SH-SY5Y (cell line): ENCODE measurements at regions not wholly inside any gene's neighbourhood (a gene's known extent, or its start where the extent isn't known, plus 50 kb on each side); places are given as distances from the start of the nearest gene placed in this dataset.

ENCODE experiments used
- GATA2 ChIP-seq: IDR thresholded peaks from 2 replicates; pipeline ENCODE4 v1.6.1; 2011; ENCODE audit warnings: mild to moderate bottlenecking, low read depth, low read length
- GATA3 ChIP-seq: IDR thresholded peaks from 2 replicates; pipeline ENCODE4 v1.6.1; 2011; ENCODE audit warnings: low read depth, mild to moderate bottlenecking, low read length, moderate library complexity

DNA sequence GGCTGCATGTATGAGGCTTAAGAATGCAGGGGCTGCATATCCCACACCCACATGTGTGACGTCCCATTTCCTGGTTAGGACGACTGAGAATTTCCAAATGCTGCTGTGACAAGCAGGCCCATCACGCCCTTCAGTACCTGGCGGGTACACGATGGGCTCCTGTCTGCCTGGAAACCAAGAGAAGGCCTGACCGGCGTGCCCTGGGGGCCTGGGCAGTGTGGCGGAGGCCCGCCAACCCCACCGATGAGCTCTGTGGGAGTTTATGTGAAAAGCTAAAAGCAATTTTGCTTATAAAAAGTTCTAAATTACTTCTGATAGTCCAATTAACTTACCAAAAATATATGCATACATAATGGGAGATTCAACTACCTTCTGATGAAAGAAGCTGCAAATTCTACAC lies 837.3 kb downstream of the GALR1 start:
- TF ChIP-seq GATA2: no peak
- no peak for TF ChIP-seq GATA3

DNA sequence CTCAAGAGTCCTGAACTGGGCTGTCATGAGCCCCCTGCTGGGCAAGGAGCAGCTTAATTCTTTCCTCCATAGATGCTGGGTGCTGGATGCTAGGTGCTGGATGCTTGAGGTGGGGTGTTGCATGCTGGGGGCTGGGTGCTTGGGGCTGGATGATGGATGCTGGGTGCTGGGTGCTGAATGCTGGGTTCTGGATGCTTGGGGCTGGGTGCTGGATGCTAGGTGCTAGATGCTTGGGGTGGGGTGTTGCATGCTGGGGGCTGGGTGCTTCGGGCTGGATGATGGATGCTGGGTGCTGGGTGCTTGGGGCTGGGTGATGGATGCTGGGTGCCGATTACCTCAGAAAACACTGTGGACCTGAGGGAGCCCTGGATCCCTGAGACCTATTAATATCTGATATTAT lies 837.7 kb downstream of the GALR1 start:
- TF ChIP-seq GATA3: no peak
- no peak for TF ChIP-seq GATA2

DNA sequence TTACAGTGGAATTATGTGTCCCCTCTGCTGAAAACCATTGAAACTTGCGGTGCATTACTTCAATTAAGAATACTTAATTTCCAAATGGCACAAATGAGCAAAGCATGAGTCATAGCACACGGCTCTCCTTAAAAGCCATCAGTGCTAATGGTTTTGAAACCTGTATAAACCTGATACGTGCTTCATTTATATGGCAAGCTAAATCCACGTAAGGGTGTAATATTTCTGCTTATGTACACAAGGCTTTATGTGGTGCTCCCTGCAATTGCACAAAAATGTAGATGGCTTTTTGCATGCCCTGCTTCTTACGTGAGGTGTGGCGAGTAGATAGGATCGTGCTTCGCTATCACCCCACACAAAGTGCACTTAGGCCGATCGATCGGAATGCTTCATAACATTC lies 840.9 kb downstream of the GALR1 start:
- TF ChIP-seq GATA2: no peak
- TF ChIP-seq GATA3: no peak

DNA sequence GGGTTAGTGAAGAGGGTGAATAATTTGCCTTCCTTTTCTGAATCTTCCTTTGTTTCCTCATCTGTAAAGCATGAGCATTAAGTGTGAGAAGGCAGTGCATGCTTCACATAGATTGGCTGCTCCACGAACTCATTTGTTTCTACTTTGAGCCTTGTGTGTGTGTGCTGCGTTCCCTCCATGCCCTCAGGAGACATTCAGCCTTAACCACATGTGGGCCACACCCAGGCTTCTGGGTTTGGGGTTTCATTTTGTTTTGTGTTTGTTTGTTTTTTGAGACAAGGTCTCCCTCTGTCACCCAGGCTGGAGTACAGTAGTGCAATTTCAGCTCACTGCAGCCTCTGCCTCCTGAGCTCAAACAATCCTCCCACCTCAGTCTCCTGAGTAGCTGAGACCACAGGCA lies 843.3 kb downstream of the GALR1 start:
- TF ChIP-seq GATA3 (no peak), GATA2 (no peak)

DNA sequence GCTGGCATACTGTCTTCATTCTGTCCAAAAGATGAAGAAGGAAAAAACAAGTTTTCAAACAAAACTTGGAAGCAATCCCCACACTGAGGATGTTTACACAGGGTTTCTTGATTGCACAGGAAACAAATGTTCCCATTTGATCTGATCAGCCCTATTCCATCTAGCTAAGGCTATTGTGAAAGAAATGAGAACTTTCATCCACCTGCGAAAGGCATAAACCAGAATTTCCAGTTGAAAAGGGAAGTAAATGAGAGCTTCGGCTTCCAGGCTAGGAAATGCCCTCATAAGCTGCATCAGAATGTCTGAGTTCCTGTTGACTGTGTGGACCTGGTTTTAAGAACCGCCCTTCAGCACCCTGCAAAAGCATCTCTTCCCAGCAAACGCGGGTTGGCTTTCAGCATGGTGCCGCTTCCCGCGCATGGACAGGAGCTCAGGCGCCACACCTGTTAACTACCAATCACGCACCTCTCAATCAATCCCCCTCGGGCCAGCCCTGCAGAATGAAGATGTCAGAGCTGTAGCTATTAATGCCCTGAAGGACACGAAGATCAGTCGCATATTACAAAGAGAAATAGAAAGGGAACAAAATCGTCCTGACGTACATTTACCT lies 850.4 kb downstream of the GALR1 start:
- no peak for TF ChIP-seq GATA2
- TF ChIP-seq GATA3: no peak

DNA sequence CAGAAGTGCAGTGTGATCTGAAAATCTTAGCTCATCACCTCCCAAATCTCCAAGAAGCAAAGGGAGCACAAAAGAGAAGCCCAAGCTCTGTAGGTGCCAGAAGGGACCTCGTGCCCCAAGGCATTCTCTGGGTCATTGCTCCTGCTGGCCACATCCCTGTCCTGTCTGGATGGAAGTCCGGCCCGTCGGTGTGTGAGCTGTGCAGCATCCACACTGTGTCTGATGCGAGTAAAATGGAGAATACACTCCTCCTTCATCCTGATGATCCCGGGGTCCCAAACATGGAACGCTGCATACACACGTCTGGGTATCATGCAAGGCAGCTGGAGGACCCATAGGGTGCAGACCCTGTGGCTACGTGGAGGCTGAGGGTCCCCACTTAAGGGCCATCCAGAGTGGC lies 851.4 kb downstream of the GALR1 start:
- TF ChIP-seq GATA2: no peak
- no peak for TF ChIP-seq GATA3

DNA sequence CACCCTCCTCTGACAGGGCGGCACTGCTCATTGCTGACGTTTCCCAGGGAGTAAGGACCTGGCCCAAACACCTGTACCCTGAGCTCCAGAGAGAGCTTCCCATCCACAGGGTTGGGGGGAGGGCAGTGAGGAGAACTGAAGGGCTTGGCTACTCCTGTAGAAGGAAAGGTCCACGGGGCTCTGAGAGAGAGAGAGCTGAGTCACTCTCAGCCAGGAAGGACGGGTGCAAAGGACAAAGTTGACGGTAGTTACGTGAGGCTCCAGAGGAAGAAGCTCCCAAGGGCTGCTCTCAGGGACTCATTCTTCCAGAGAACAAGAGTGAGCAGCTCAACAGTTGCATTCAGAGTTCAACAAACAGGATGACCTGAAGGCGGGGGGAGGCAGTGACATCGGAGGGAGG lies 852.5 kb downstream of the GALR1 start:
- TF ChIP-seq GATA2 (no peak), GATA3 (no peak)

DNA sequence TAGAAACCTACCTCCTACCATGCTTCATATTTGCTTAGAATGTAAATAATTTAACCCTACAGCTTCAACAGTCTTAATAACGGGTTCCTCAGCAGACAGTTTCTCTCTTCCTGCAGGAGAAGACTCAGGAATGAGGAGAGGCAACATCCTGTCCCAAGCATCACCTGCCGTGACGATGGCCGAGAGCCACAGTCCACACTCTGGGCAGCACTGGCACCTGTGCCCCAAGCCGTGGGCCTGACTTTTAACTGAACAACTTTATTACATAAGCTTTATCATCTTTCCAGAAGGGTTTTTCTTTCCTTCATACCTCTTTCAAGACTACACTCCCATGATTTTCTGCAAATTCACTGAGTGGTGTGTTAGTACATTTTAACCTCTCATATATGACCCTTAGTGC lies 856.0 kb downstream of the GALR1 start:
- TF ChIP-seq GATA3: no peak
- TF ChIP-seq GATA2: no peak

DNA sequence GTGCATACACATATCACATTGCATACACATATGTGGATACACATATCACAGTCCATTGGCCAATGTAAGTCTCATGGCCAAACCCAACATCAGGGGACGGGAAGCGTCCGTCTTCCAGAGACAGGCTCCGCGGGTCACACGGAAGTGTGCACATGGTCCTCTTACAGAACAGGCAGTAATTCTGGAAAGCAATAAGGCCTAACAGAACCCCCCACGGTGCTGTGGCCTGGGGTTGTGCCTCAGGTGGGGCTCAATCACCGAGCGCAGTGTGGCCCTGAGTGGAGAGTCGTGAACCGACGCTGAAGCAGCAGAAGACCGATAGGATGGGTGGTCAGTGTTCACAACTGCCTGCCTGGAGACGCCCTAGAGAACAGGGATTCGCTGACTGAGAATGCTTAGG lies 857.3 kb downstream of the GALR1 start:
- no peak for TF ChIP-seq GATA3
- TF ChIP-seq GATA2: no peak

DNA sequence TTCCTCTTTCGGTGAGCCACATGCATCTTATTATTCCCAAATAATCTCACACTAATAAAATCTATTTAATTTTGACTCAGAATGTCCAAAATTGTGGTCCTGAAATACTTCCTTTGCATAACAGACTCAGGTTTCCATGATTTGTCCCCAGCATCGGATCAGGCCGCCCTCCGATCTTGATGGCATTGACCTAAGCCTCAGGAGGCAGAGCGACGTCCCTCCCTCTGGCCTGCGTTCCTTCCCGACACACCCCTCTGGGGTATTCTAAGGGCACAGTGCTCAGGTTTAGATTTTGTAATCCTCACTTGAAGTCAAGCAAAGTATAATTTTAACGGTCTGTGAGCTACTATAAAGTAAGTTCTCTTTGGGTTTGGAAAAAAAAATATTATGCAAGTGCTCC lies 857.7 kb downstream of the GALR1 start:
- no peak for TF ChIP-seq GATA2
- no peak for TF ChIP-seq GATA3

DNA sequence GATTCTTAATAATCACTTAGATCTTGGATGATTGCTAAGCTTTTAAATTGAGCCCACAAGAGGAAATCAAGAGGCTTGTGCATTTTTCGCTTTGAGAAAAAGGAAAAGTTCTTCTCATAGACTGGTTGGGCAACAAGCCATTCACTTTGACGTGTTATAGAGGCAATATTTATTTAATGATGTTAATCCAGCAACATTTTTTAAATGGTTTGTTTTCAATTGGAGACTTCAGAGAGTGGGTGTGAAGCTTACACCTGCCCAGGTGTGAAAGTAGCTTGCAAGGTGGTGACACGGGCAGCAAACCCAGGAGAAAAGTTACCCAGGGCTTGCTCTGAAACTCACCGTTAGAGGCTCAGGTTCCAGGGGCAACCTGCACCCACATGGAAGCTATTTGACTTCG lies 858.9 kb downstream of the GALR1 start:
- TF ChIP-seq GATA3 (no peak), GATA2 (no peak)

DNA sequence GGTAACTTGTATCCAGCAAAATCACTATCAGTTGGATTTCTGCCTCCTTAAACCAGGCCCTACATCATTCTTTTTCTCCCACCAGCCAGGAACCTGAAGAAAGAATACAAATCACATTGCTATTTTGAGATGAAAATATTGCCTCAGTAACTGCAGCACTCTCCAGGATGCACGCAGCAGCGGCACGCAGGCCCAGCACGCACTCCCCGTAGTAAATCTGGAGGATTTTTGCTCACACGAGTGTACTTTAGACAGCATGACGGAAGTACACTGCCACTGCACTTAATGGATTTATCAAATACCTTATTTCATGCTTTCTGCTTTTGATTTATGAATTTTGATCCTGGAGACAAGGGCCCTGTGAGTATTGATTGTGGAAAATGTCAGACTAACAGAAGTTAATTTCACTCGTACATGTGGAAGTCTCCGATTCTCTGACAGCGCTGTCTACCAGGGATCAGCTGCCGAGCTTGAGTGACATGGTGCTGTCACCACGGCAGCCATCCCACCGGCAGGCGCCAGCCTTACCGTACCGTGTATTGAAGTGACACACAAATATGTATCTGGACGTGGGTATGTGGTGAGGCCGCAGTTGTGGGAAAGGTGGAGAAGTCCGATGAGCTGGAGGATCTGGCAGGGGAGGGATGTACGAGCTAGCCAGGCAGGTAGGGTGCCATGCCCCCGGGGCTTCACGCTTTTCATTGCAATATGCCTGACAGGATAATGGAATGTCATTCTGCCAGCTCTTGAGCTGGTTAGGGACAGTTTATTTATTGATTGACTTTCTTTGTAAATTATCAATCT lies 863.7 kb downstream of the GALR1 start:
- TF ChIP-seq GATA2 (no peak), GATA3 (no peak)

DNA sequence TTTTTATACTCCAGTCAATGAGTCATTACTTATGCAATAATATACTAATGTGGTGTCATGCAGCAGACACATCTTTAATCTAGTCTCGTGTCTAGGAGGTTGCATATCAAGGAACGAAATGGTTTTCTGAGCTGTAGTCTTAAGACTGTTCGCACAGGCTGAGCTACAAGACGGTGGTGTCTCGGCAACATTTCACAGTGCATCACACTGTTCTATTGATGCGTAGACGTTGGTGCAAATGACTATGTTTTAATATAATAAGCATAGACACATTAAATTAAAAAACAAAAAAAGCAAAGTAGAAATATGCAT lies 864.2 kb downstream of the GALR1 start:
- TF ChIP-seq GATA3: no peak
- TF ChIP-seq GATA2: no peak

DNA sequence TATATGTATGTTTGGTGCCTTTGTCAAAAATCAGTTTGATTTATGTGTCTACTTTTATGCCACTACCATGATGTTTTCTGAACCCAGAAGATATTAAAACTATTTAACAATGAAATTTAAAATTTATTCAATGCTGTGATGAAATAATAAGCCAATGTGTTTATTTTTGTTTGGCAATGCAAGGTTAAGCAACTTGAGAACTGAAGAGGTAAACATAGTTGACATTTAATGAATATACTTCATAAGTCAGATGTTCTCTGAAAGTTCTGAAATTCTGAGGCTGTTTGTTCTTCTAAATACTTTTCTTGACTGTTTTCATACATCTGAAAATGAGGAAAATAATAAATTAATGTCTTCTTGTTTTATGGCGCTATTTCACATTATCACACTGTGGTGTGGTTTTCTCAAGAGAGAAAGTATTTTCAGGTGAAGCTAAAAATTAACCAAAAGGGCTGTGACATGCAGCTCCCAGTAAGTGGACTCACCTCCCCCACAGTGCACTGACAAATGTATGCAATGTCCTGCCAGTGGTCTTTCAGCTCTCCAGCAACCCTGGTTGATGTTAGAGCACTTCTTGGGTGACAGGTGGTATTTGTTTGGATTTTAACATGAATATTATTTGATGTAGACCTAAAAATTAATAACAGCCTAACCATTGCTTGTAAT lies 863.6 kb upstream of the SALL3 start:
- TF ChIP-seq GATA2 (no peak), GATA3 (no peak)

DNA sequence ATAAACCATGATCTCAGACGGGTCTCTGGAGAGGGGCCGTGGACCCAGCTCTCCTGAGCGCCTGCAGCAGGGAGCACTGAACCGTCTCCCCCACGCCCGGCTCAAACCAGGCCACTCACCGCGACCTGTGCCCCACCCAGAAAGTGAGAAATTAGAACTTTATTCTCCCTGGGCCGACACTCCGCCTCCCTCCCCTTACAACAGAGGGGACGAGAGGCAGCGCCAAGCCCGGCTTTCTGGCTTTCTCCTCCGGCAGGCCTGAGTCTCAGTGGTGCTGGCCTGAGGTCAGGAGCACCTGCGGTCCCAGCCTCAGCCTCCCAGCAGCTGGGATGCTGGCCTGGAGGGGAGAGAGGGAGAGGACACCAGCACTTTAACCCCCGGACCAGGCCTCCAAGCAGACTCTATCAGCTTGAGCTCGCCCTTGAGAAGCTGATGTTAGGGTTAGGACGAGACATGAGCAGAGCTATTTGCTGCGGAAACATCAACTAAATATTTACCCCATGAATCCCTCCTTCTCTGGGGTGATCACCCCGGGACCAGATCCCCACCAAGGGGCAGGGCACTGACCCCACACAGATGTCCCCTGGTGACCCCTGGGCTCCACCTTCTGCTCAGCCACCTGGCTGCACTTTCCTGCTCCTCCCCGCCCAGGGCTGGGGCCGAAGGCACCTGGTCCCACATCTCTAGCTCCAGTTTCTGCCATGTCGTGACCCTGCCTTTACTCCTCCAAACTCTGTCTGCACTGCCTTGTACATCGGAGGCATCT lies 856.3 kb upstream of the SALL3 start:
- TF ChIP-seq GATA3 (no peak), GATA2 (no peak)
